Mesodermal cell (in vitro differentiated cells): ENCODE measurements at regions not wholly inside any gene's neighbourhood (a gene's known extent, or its start where the extent isn't known, plus 50 kb on each side); places are given as distances from the start of the nearest gene placed in this dataset.

ENCODE experiments used
- H3K27ac ChIP-seq: 2 replicates; pipeline ENCODE4 v1.7.0; 2013; ENCODE audit warnings: mild to moderate bottlenecking, low read depth, low read length, moderate library complexity; ENCODE audit not compliant: severe bottlenecking
- H3K36me3 ChIP-seq: 2 replicates; pipeline ENCODE4 v1.7.1; 2013; ENCODE audit warnings: mild to moderate bottlenecking, low read length, moderate library complexity; ENCODE audit not compliant: control insufficient read depth, insufficient read depth
- H3K4me1 ChIP-seq: one replicate; pipeline ENCODE4 v1.7.1; 2013; ENCODE audit warnings: mild to moderate bottlenecking, low read length; ENCODE audit not compliant: insufficient read depth, control insufficient read depth, poor library complexity, severe bottlenecking
- H3K4me3 ChIP-seq: 2 replicates; pipeline ENCODE4 v1.7.0; 2013; ENCODE audit warnings: low read length, control low read depth, mild to moderate bottlenecking; ENCODE audit not compliant: insufficient read depth, poor library complexity, severe bottlenecking; ENCODE audit errors: extremely low read depth
- H3K9me3 ChIP-seq: 2 replicates; pipeline ENCODE4 v1.7.1; 2013; ENCODE audit warnings: mild to moderate bottlenecking, low read length, moderate library complexity; ENCODE audit not compliant: control insufficient read depth
- WGBS, 2 experiments: methylation state at CpG; one replicate each; pipeline ENCODE4 v1.1.5; 2013; ENCODE audit warnings: missing lambda C conversion rate in 2 of 2; ENCODE audit not compliant: insufficient coverage in 2 of 2; 5-methylcytosine and 5-hydroxymethylcytosine counted together

DNA sequence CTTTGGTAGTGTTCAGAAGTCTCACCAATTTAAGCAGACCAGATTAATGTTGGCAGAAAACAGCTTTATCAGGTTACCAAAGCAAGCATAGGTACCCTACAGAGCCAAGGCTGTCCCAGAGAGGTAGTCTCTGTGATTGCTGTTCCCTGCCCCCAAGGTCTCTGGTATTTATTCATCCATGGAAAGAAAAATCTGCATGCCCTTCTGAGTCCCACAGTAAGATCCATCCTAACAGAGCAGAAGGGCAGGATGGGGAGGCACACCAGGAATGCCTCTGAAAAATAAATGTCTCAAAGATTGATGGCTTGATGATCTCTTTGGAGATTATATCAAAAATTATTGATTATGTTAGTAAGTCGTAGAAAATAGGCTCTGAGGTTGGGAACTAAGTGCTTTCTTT lies 122.8 kb downstream of the FAT3 start:
- no peaks in the 10 kb centered on the region for H3K36me3 ChIP-seq
- no peak overlapping the region for H3K27ac ChIP-seq
- no peaks in the 10 kb centered on the region for H3K4me1 ChIP-seq
- H3K9me3 ChIP-seq, result no peaks in the 10 kb centered on the region
- H3K4me3 ChIP-seq, result no peak overlapping the region
- 100% methylated on average over 1 of the region's 1 CpG; no CpG with 5 or more reads in 1 of the 2 experiments for WGBS, 2 experiments

DNA sequence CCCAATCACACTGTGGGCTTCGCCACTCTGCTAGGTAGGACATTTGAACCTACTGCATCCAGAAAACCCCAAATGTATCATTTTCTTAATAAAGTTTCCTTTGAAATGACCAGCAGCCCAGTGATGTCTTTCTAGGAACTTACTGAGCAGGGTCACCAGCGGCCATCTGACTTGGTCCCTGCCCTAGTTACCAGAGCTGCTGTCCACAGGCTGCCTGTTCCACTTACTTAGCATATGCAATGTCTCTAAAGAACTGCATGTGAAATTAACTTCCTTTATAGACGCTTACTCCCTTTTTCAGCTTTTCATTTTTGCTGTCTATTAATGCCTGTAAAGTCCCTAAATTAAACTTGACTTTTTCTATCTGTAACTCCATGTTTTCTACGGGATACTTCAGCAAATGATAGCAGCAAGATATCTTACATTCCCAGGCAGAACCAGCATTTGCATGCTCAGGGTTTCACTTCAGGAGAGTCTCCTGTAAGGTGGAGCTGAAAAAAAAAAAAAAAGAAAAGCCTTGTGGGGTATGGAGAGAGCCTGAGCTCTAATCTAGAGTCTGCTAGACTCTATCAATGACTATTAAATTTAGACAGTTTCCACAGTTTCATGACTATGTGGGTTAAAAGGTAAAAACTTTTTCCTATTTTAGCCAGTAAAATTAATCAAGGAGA lies 125.0 kb downstream of the FAT3 start:
- WGBS, 2 experiments, result 79 to 95% methylated on average over 3 of the region's 4 CpGs
- H3K27ac ChIP-seq, result no peak overlapping the region
- no peaks in the 10 kb centered on the region for H3K36me3 ChIP-seq
- H3K4me1 ChIP-seq, result no peaks in the 10 kb centered on the region
- H3K9me3 ChIP-seq, result no peaks in the 10 kb centered on the region
- H3K4me3 ChIP-seq, result no peak overlapping the region

DNA sequence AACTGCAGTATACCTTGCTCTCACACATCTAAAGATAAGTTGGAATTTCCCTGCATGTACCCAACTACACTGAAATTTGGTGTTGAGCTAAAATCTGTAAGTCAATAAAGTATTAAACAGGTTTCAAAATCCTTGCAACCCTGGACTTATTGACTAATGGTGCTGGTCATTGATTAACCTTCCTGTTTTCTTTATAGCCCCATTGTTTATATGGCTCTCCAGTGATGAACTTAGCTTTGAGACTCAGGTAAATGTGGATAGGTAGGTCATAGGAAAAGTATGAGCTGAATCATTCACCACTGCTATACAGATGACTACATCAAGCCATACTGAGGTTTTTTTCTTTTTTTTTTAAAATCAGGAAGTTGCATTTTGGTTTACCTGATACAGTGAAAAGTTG lies 132.7 kb downstream of the FAT3 start:
- no peak overlapping the region for H3K4me3 ChIP-seq
- H3K36me3 ChIP-seq, result no peaks in the 10 kb centered on the region
- H3K27ac ChIP-seq, result no peak overlapping the region
- no peaks in the 10 kb centered on the region for H3K4me1 ChIP-seq
- H3K9me3 ChIP-seq, result no peaks in the 10 kb centered on the region

DNA sequence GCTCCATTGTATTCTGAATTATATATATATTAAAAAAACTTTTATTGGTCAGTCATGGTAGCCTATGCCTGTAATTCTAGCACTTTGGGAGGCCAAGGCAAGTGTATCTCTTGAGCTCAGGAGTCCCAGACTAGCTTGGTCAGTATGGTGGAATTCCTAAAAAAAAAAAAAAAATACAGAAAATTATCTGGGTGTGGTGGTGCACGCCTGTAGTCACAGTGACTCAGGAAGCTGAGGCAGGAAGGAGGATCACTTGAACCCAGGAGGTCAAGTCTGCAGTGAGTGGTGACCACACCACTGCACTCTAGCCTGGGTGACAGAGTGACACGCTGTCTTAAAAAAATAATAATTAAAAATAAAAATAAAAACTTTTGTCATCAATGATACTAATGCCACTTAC lies 133.2 kb downstream of the FAT3 start:
- Histone ChIP-seq H3K4me1 (no peaks in the 10 kb centered on the region), H3K36me3 (no peaks in the 10 kb centered on the region), H3K27ac (no peak overlapping the region), H3K4me3 (no peak overlapping the region), H3K9me3 (no peaks in the 10 kb centered on the region)
- 100% methylated on average over 1 of the region's 2 CpGs; no CpG with 5 or more reads in 1 of the 2 experiments for WGBS, 2 experiments

DNA sequence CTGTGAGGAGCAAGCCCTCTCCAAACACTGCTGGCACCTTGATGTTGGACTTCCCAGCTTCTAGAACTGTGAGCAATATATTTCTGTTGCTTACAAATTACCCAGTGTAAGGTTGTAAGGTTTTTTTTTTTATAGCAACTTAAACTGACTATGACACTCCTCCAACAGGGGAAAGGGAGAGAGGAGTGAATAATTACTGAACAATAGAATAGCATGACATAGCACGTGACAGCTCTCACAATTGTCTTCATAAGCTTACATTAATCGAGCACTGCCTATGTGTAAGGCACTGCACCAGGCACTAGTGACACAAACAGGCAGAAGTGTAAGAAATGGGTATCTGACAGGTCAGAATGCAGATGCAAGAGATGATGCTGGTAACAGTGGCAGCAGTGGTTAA lies 136.9 kb downstream of the FAT3 start:
- no peaks in the 10 kb centered on the region for H3K4me1 ChIP-seq
- H3K9me3 ChIP-seq, result no peaks in the 10 kb centered on the region
- no peaks in the 10 kb centered on the region for H3K36me3 ChIP-seq
- no peak overlapping the region for H3K4me3 ChIP-seq
- H3K27ac ChIP-seq, result no peak overlapping the region
- WGBS, 2 experiments, result no CpG with 5 or more reads among the region's 2 CpGs

DNA sequence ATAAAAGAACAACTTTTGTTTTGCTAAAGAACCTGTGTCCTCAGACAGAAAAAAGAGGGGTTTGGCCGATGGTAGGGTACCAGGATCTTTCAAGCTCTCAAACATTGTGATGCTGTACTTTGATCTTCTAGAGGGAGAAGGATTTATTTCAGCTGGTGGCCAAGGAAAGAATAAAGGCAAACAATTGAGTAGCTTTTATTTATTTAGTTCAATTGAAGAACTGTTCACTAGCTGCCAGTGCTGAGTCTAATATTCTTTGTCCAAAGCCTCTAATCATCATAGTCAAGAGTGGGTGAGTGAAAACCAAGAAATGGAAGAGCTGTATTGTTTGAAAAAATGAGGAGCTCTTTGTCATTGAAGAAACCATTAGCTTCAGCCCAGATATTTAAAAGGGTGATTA lies 138.4 kb downstream of the FAT3 start:
- 88% methylated on average over 1 of the region's 1 CpG for whole genome bisulfite sequencing, 2 experiments
- Histone ChIP-seq H3K36me3 (no peaks in the 10 kb centered on the region), H3K27ac (no peak overlapping the region), H3K4me3 (no peak overlapping the region), H3K9me3 (no peaks in the 10 kb centered on the region), H3K4me1 (no peaks in the 10 kb centered on the region)

DNA sequence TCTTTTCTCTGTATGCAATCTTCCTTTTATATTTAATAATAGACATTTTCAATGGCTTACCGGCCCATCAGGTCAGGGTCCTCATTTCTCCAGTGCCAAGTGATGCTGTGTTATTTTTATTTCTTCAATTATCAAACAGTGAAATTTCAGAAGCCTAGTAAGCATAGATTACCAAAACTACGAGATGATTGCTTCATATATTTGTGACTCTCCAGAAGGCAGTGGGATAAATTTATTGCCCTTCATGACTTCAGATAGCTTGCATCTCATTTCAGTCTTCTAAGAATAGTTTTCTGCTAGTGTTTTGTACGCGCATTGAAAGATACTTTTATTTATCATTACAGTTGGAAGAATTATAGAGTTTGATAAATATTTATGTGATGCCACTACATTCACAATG lies 139.6 kb downstream of the FAT3 start:
- Histone ChIP-seq H3K4me1 (no peaks in the 10 kb centered on the region), H3K27ac (no peak overlapping the region), H3K4me3 (no peak overlapping the region), H3K9me3 (no peaks in the 10 kb centered on the region), H3K36me3 (no peaks in the 10 kb centered on the region)
- 100% methylated on average over 1 of the region's 4 CpGs; no CpG with 5 or more reads in 1 of the 2 experiments for WGBS, 2 experiments

DNA sequence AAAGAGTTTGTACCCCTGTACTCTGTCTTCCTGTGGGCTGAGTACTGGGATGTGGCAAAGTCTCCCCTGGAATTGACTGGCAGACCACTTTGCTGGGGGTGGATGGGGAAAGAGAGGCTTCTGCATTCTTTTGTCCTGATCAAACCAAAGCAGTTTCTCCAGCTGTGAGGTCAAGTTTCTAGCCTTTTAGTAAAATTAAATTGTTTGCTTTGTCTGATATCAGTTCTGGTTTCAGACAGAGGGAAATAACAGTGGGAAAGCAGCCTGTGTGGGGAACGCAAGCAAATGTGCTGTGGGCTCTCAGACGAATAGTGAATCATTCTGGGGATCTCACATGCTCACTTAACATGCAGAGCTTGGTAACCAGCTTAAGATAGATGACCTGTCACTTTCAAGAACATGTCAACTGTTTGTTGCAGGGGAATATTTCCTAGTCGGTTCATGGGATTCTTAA lies 151.6 kb downstream of the FAT3 start:
- 53 to 68% methylated on average over 3 of the region's 3 CpGs for WGBS, 2 experiments
- H3K4me1 ChIP-seq, result peaks cover 11% of the 10 kb centered on the region
- H3K36me3 ChIP-seq, result no peaks in the 10 kb centered on the region
- no peaks in the 10 kb centered on the region for H3K9me3 ChIP-seq
- H3K27ac ChIP-seq, result peak overlapping the region; percentile 48
- H3K4me3 ChIP-seq, result no peak overlapping the region

DNA sequence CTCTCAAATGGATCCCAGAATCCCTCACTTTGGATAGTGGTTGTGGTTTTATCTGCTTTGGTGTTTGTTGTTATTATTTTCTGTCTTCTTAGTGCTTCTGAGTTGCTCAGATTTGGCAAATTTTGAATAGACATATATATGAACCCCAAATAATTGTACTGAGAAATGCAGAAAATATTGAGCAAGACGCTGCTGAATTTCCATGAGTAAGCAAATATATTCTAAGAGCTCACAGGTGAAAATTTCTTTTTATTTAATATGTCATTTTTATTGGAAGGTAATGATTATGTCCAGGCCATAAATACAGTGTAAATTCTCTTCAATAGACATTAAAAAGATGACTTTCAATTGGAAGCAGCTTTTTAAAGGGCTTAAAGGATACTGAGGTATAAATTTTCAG lies 152.1 kb downstream of the FAT3 start:
- no peak overlapping the region for H3K27ac ChIP-seq

DNA sequence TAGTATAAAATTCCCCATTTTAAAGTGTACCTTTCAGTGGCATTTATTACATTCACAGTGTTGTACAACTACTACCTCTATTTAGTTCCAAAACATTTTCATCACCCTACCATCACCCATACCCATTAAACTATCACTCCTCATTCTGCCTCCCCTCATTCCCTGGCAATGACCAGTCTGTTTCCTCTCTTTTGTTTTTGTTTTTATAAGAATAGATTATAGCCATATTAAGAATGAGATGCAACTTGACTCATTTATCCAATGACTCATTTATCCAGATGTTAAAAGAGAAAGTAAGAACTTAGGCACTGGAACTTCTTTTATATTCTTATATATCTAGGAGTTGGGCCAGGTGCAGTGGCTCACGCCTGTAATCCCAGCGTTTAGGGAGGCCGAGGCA lies 156.3 kb downstream of the FAT3 start:
- no peak overlapping the region for H3K4me3 ChIP-seq
- no peaks in the 10 kb centered on the region for H3K9me3 ChIP-seq
- H3K27ac ChIP-seq, result no peak overlapping the region
- 94% methylated on average over 3 of the region's 3 CpGs; no CpG with 5 or more reads in 1 of the 2 experiments for WGBS, 2 experiments
- H3K36me3 ChIP-seq, result no peaks in the 10 kb centered on the region
- H3K4me1 ChIP-seq, result peaks cover 21% of the 10 kb centered on the region

More for the DNA sequence above, 152.1 kb downstream of the FAT3 start:
- no peaks in the 10 kb centered on the region for H3K9me3 ChIP-seq
- no peak overlapping the region for H3K4me3 ChIP-seq
- H3K36me3 ChIP-seq, result no peaks in the 10 kb centered on the region
- H3K4me1 ChIP-seq, result peaks cover 11% of the 10 kb centered on the region
- no CpG with 5 or more reads among the region's 1 CpG for WGBS, 2 experiments

DNA sequence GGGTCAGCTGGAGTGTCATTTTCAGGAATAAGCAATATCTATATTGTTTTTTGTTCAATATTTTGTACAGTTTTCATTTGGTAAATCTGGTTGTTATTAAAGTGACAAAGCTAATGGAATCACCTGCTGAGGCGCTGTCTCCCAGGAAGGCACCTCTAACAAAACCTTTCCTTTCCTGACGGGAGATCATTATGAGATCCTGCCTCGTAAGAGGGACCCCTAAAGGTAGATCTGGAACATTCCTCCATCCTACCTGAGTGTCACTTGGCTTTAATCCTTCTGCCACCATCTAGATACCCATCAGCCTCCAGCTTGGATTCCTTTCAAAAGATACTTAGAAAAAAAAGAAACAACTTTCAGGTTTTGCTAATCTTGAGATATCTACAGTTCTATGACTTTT lies 157.7 kb downstream of the FAT3 start:
- WGBS, 2 experiments, result 89 to 95% methylated on average over 3 of the region's 3 CpGs
- H3K9me3 ChIP-seq, result no peaks in the 10 kb centered on the region
- no peak overlapping the region for H3K4me3 ChIP-seq
- H3K4me1 ChIP-seq, result peaks cover 15% of the 10 kb centered on the region
- no peaks in the 10 kb centered on the region for H3K36me3 ChIP-seq
- no peak overlapping the region for H3K27ac ChIP-seq
